Amygdala (tissue), 56 donors: ENCODE measurements at regions not wholly inside any gene's neighbourhood (a gene's known extent, or its start where the extent isn't known, plus 50 kb on each side); places are given as distances from the start of the nearest gene placed in this dataset.

ENCODE experiments used
- DNase-seq, 56 donors: peaks; one replicate each; lab custom pipeline; 2025; lab: John Stamatoyannopoulos, UW

DNA sequence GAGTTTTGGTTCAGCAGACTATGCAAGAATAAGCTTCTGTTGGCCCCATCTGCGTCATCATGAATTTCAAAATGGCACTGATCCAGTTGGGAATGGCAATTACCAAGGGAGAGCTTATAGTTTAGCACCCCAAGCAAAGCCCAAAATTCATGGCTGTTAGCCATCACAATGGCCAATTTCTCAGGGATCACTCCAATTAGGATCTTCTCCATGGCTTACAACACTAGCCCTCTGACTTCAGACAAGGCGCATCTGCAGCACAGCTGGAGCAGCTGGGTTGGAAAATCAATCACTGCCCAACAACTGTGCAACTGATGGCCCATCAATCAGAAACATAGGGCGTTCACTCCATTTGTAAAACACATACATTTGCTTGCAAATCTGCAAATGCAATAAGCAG lies 273.6 kb downstream of the SRBD1 start:
- DNase-seq: no peak

DNA sequence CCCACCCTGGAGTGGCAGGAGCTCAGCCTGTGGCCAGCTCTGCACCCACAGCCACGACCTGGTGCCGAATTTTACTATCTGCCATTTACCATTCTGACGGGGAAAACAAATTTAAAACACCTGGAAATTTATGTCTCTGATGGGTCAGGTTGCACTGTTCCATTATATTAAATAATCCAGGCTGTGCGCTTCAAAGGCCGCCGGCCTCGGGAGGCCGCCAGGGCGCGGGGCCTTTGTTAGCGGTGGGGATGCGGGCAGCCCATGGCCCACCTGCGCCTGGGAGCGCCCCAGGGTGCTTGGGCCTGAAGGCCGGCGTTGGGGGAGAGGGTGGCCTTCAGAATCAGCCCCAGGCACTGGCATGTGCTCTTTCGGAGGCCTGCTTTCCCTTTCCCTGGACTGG lies 276.9 kb downstream of the SRBD1 start:
- no peak for DNase-seq

GRCh38 chr2:45332567-45332966 lies 278.5 kb downstream of the SRBD1 start:
- no peak for DNase-seq

- no peak for DNase-seq
These were observed 279.0 kb downstream of the SRBD1 start for GRCh38 chr2:45332094-45332493.

DNA sequence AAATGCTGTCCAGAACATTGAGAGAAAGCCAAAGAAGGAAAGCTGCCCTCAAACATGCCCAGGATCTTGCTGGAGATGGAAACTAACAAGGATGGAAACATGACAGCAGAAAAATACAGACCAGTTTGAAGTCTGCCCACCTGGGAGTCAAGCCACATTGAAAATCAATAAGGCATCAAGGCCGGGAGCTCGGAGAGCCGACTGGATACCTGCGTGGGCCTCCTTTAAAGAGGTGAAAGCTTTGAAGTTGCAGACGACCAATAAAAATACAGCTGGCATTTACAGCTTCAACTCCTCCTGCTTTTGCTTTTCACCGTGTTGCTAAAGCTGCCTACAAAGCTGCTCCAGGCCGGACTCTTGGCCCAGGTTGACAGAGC lies 279.7 kb downstream of the SRBD1 start:
- DNase-seq: no peak

DNA sequence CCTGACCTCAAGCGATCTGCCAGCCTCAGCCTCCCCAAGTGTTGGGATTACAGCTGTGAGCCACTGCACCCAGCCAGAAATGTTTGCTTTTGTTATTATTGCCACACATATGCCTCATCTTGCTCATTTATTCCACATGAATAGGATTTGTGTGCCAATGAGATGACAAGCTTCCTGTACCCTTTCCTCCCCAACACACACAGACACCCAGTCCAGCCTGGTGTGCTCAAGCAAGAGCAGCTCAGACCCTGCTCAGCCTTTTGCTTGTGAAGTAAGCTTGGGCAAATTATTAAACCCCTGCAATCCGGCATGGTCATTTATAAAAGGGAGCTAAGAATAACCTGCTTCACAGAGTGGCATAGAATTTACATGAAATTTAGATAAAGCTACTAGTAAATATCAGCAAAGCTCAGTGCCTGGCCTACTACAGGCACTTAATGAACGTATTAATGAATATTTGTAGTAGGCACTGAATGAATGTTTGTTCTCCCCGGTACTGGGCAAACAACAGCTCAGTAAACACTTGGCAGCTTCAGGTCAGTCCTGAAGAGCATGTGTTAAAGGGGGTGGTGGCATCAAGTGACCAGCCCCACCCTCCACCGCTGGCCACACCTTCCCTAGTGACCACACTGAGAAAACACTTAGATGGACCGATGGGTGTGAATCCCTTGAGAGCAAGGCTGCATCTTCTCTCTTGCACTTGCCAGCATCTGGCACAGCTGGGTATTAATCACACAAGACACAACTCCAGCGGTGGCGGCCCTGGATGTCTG lies 280.2 kb downstream of the SRBD1 start:
- no peak for DNase-seq

DNA sequence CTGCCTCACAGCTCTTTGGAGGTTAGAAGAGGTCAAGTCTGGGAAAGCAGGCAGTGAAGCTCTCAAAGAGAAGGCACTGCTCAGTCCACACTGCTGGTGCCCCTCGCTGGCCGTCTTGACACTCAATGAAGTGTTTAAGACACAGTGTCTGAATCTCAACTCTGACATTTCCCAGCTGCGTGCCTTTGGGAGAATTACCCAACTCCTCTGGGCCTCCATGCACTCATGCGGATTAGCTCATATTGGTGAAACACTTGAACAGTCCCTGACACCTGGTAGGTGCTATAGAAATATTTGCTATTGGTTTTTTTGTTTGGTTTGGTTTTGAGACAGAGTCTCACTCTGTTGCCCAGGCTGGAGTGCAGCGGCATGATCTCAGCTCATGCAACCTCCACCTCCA lies 281.0 kb downstream of the SRBD1 start:
- DNase-seq: no peak

- DNase-seq: no peak
These were observed 281.9 kb downstream of the SRBD1 start for GRCh38 chr2:45329045-45329677.

DNA sequence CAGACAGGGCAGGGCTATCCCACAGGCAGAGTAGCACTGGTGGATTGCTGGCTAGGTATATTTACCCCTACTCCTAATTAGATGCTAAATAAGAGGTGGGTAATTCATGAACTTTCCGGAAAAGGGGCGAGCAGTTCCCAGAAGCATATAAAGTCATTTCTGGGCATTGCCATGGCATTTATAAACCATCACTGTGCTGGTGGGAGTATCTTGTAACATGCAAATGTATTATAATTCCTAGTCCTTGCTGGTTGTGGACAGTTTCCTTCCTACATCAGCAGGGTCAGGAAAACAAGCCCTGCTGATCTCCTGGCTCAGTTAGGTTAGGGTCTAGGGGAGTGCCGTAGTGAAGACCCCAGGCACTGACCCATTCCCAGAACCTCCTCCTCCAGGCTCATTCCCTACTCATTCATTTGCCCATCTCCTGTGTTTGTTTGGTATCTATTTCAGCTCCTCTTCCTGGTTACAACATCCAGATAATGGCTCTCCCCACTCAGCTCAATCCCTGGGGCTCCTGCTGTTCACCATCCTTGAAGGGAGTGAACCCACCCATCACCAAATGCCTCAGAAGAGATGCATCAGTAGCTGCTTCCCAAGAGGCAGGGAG lies 282.7 kb downstream of the SRBD1 start:
- no peak for DNase-seq

DNA sequence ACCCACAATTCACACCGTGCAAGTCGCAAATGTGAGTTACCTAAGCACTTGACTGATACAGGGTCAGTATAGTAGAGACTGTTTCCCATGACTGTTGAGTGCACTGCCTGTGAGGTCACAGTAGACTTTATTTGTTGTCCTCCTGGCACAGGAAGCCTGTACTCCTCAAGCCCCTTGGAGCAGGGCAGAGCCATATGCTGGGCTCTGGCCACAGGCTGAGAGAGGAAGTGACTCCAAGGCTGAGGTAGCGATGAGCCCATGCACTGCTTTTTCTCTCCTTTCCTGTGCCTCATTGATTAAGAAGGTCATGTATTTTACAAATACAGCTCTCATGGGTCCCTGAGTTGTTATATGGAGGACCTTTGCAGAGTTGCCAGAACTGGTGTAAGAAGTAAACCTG lies 287.7 kb downstream of the SRBD1 start:
- no peak for DNase-seq

- DNase-seq: no peak
These were observed 290.1 kb downstream of the SRBD1 start for GRCh38 chr2:45320956-45321355.

GRCh38 chr2:45319683-45320455 lies 291.2 kb downstream of the SRBD1 start:
- DNase-seq: no peak

- no peak for DNase-seq
These were observed 292.4 kb downstream of the SRBD1 start for GRCh38 chr2:45318686-45319085.

GRCh38 chr2:45316576-45317338 lies 294.3 kb downstream of the SRBD1 start:
- no peak for DNase-seq

- DNase-seq: no peak
These were observed 295.2 kb downstream of the SRBD1 start for GRCh38 chr2:45315861-45316260.

DNA sequence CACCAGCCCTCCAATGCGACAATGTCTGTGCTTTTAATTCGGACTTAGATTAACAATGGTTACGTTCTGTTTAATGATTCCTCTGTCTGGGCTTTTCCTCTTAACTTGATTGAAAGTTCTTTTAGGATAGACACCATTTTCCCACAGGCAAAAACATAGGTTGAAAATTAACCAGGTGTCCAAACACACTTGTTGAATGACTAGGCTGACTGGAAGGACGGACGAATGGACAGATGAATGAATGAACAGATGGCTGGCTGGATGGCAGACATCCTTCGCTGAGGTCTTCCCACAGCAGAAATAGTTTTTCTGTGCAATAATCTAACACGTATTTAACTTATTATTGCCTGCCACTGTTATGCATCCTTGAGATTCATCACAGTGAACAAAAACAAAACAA lies 298.8 kb downstream of the SRBD1 start:
- DNase-seq: no peak

DNA sequence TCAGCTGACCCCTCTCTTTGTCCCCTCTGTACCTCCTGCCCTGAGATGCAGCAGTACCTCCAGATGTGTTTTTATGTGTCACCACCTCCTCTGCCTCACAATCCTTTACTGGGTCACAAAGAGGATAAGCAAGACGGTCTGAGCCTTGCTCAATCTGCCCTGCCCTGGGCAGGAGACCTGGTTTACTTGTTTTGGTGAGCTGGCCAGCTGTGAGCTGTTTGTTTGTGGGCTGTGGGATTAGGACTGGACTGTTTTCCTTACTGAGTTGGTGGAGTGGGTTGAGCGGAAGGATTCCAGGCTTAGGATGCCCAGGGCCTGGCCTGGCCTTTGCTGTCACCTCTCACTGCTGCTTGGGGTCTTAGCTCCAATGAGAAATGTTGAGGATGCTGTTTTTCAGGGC lies 299.5 kb downstream of the SRBD1 start:
- no peak for DNase-seq

DNA sequence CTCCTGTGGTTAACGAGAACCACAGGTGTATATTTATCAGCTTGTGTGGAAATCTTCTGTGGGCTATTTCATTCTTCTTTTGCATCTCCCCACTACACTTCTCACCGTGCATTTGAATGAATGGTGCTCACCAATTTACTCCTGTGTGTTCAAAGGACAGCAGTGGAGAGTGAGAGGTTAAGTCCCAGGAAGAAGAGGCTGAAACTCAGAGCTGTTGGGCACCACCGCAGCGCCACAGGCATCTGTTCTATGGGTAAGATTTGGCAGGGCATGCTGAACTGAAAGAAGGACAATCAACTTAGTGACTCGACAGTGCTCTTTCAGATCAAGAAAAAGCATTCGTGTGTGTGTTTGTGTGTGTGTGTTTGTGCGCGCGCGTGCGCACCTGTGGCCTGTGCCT lies 297.9 kb upstream of the SIX2 start:
- DNase-seq: no peak

DNA sequence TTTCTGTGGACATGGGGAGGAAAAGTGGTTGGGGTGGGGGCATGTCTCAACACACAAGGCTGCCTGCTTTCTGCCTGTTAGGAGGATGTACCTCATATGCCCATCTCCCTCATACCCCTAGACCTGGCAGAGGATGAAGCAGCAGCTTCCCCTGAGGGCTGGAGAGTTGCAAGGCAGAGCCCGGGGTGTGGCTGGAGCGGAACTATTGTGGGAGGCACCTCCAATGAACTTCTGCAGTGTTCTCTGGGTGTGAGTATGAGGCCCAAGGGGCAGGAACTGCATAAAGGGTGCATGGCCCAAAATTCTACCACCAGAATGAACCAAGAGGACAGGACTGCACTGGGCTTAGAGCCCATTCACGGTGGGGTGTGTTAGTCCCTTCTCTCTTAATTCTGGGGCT lies 296.3 kb upstream of the SIX2 start:
- DNase-seq: no peak

DNA sequence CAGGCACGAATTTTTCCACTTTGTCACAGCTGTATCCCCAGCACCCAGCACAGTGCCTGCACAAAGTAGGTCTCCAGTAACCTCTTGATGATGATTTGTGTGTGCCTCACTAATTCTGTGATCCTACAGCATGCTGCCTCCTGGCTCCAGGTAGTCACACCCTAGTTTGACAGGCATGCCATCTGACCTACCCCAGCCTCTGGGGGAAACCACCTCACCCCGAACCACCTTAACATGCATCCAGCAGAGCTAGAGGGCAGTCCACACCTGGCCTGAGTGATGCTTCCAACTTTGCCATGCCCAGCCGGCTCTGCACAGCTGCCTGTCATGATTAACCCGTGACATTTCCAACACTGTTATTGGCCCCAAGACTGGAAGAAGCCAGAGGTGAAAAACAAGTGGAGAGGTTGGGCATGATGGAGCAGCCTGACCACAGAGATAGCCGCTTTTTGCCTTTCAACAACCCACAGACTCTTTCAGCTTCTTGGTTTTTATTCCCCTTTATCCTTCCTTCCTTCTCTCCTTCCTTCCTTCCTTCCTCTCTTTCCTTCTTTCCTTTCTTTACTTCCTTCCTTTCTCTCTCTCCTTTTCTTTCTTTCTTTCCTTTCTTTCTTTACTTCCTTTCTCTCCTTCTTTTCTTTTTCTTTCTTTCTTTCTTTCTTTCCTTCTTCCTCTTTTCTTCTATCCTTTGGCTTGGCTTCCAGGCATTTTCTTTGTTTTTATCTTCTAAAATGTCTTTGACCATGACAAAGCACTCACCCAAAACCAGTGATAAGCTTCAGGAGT lies 294.4 kb upstream of the SIX2 start:
- DNase-seq: no peak
